Esophagus squamous epithelium (tissue), 5 donors: ENCODE measurements at regions not wholly inside any gene's neighbourhood (a gene's known extent, or its start where the extent isn't known, plus 50 kb on each side); places are given as distances from the start of the nearest gene placed in this dataset.
A peak's percentile ranks its signal among the peaks of the same experiment; 100 is the strongest.

Source experiments
- DNase-seq: peaks from one replicate; lab custom pipeline; 2025; lab: John Stamatoyannopoulos, UW
- H3K27ac ChIP-seq, 4 donors: fragments of 200-600 bp; sonication (generic); one replicate each; pipeline ENCODE4 v1.5.1; 2016 to 2019; ENCODE audit warnings: mild to moderate bottlenecking in 1 of 4
- H3K27me3 ChIP-seq, 4 donors: fragments of 200-600 bp; sonication (generic); 1 replicate in 3 of 4; 2 replicates in 1 of 4; pipeline versions ENCODE4 v1.5.1 to v1.6.0; 2017 to 2021; ENCODE audit warnings: antibody characterized with exemption in 1 of 4
- H3K36me3 ChIP-seq, 3 donors: fragments of 200-600 bp; sonication (generic); one replicate each; pipeline ENCODE4 v1.5.1; 2016 to 2019
- H3K4me1 ChIP-seq, 3 donors: fragments of 200-600 bp; sonication (generic); one replicate each; pipeline ENCODE4 v1.5.1; 2017 to 2019
- H3K4me3 ChIP-seq, 4 donors: fragments of 200-600 bp; sonication (generic); 1 replicate in 3 of 4; 2 replicates in 1 of 4; pipeline ENCODE4 v1.5.1; 2016 to 2019; ENCODE audit warnings: mild to moderate bottlenecking in 2 of 4, moderate library complexity in 1 of 4
- H3K9me3 ChIP-seq, 3 donors: fragments of 200-600 bp; sonication (generic); one replicate each; pipeline ENCODE4 v1.5.1; 2016 to 2019
- CTCF ChIP-seq, 6 experiments: fragments of 450-650 bp in 4 of 6; fragments of 200-600 bp in 2 of 6; sonication (generic) in 2 of 6; IDR thresholded peaks; one replicate each; pipeline ENCODE4 v1.5.1; 2016 to 2019; ENCODE audit warnings: antibody characterized with exemption in 6 of 6, mild to moderate bottlenecking in 4 of 6, moderate library complexity in 4 of 6
- POLR2A ChIP-seq, 4 donors: fragments of 450-650 bp; IDR thresholded peaks; one replicate each; pipeline ENCODE4 v1.6.1; 2017; ENCODE audit warnings: antibody characterized with exemption in 4 of 4, mild to moderate bottlenecking in 4 of 4, moderate library complexity in 3 of 4
- WGBS, 2 donors: methylation state at CpG; one replicate each; pipeline ENCODE4 v1.1.5; 2018; 5-methylcytosine and 5-hydroxymethylcytosine counted together
- intact Hi-C: fragments of 100-400 bp; cut with DNase I; formaldehyde crosslinking; loops from one replicate; pipeline ENCODE4 v1.15.0; 2022
- donor health status: DM: yes; HTN: yes; CAD: no.

GRCh38 chr13:50370303-50370950 lies 355.2 kb downstream of the KCNRG start:
- 64 to 74% methylated on average over 5 of the region's 5 CpGs for WGBS, 2 donors
- intact Hi-C loops = no loop called here
- Histone ChIP-seq H3K4me1 (peaks cover 0 to 15% (median 0%) of the 10 kb centered on the region in 3 donors), H3K27me3 (peaks cover 0 to 6% (median 0%) of the 10 kb centered on the region in 4 donors), H3K27ac (no peak overlapping the region), H3K4me3 (no peak overlapping the region), H3K36me3 (no peaks in the 10 kb centered on the region), H3K9me3 (no peaks in the 10 kb centered on the region)
- TF ChIP-seq POLR2A (IDR thresholded peaks at IDR 0.05) (no peak), CTCF (IDR thresholded peaks at IDR 0.05) (no peak)
- no peak for DNase-seq

- intact Hi-C loops = no loop called here
- TF ChIP-seq POLR2A (IDR thresholded peaks at IDR 0.05) (no peak), CTCF (IDR thresholded peaks at IDR 0.05) (no peak)
- Histone ChIP-seq H3K4me3 (no peak overlapping the region), H3K36me3 (no peaks in the 10 kb centered on the region), H3K4me1 (no peaks in the 10 kb centered on the region), H3K27me3 (peaks cover 0 to 9% (median 0%) of the 10 kb centered on the region in 4 donors), H3K27ac (no peak overlapping the region), H3K9me3 (no peaks in the 10 kb centered on the region)
- no peak for DNase-seq
- 81 to 89% methylated on average over 6 of the region's 6 CpGs for WGBS, 2 donors
Observed at GRCh38 chr13:50374517-50374916, 359.3 kb downstream of the KCNRG start.

GRCh38 chr13:50375792-50376191 lies 360.5 kb downstream of the KCNRG start:
- intact Hi-C loops = no loop called here
- Histone ChIP-seq H3K9me3 (peaks cover 0 to 3% (median 0%) of the 10 kb centered on the region in 3 donors), H3K4me3 (no peak overlapping the region), H3K36me3 (no peaks in the 10 kb centered on the region), H3K27ac (no peak overlapping the region), H3K27me3 (peaks cover 0 to 11% (median 0%) of the 10 kb centered on the region in 4 donors), H3K4me1 (no peaks in the 10 kb centered on the region)
- no peak for TF ChIP-seq CTCF (IDR thresholded peaks at IDR 0.05)
- no peak for TF ChIP-seq POLR2A (IDR thresholded peaks at IDR 0.05)
- 47 to 52% methylated on average over 3 to 4 of the region's 4 CpGs for WGBS, 2 donors
- no peak for DNase-seq

- Histone ChIP-seq H3K4me1 (no peaks in the 10 kb centered on the region), H3K4me3 (no peak overlapping the region), H3K27ac (no peak overlapping the region), H3K36me3 (no peaks in the 10 kb centered on the region), H3K27me3 (peaks cover 0 to 6% (median 0%) of the 10 kb centered on the region in 4 donors), H3K9me3 (peaks cover 0 to 11% (median 0%) of the 10 kb centered on the region in 3 donors)
- TF ChIP-seq POLR2A (IDR thresholded peaks at IDR 0.05) = no peak
- TF ChIP-seq CTCF (IDR thresholded peaks at IDR 0.05) = peak in 1 of 6 experiments; percentile 28
- intact Hi-C loops = no loop called here
- DNase-seq = no peak
- WGBS, 2 donors = 43 to 75% methylated on average over 1 of the region's 1 CpG
Observed at GRCh38 chr13:50376895-50377575, 361.8 kb downstream of the KCNRG start.

GRCh38 chr13:50377726-50378270 lies 362.6 kb downstream of the KCNRG start:
- intact Hi-C loops = no loop called here
- H3K36me3 ChIP-seq = no peaks in the 10 kb centered on the region
- WGBS, 2 donors = 60 to 76% methylated on average over 2 of the region's 2 CpGs
- peaks cover 0 to 5% (median 0%) of the 10 kb centered on the region in 4 donors for H3K27me3 ChIP-seq
- no peak for DNase-seq
- peaks cover 0 to 11% (median 0%) of the 10 kb centered on the region in 3 donors for H3K9me3 ChIP-seq
- no peak for TF ChIP-seq CTCF (IDR thresholded peaks at IDR 0.05)
- TF ChIP-seq POLR2A (IDR thresholded peaks at IDR 0.05) = no peak
- H3K4me1 ChIP-seq = no peaks in the 10 kb centered on the region
- no peak overlapping the region for H3K4me3 ChIP-seq
- no peak overlapping the region for H3K27ac ChIP-seq
